D721Med (cell line): ENCODE measurements at regions not wholly inside any gene's neighbourhood (a gene's known extent, or its start where the extent isn't known, plus 50 kb on each side); places are given as distances from the start of the nearest gene placed in this dataset.
"Not testable (repeated sequence)": the region's sequence is repeated elsewhere in the genome, so short reads cannot be mapped to it uniquely, and the experiment has no call there.

Experiments used
- DNase-seq: peaks from one replicate; pipeline ENCODE4 v3.0.0; 2011; ENCODE audit warnings: low spot score; ENCODE audit not compliant: insufficient read length
- FAIRE-seq: peaks from 2 replicates; lab custom pipeline; 2011; peaks lifted over from hg19 to GRCh38; lab: Jason Lieb, UNC
- TF ChIP-seq, protein P1 (sequence below): IDR thresholded peaks from 2 replicates; pipeline ENCODE4 v1.5.1; 2012; ENCODE audit warnings: mild to moderate bottlenecking, control low read depth; ENCODE audit not compliant: insufficient read depth; ENCODE audit errors: missing control alignments

DNA sequence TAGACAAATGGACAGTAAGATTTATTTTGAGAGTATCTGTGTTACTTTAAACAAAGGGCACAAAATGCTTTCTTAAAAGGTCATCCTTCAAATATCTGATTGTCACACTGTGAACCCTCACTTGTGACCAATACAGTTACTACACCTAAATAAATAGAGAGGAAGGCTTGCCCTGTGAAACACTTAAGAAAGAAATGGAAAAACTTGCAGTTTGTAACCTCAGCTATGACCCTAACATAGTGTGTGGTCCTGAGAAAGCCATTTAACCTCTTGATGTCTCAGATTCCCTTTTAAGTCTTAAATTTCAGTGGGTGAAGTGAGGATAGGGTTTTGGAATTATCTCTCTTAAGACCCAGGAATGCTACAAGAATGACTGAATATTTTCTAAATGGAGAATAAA is 126.7 kb upstream of the SLC27A6 start:
- TF ChIP-seq, protein P1, sequence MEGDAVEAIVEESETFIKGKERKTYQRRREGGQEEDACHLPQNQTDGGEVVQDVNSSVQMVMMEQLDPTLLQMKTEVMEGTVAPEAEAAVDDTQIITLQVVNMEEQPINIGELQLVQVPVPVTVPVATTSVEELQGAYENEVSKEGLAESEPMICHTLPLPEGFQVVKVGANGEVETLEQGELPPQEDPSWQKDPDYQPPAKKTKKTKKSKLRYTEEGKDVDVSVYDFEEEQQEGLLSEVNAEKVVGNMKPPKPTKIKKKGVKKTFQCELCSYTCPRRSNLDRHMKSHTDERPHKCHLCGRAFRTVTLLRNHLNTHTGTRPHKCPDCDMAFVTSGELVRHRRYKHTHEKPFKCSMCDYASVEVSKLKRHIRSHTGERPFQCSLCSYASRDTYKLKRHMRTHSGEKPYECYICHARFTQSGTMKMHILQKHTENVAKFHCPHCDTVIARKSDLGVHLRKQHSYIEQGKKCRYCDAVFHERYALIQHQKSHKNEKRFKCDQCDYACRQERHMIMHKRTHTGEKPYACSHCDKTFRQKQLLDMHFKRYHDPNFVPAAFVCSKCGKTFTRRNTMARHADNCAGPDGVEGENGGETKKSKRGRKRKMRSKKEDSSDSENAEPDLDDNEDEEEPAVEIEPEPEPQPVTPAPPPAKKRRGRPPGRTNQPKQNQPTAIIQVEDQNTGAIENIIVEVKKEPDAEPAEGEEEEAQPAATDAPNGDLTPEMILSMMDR, result no peak
- FAIRE-seq (no peak), DNase-seq (no peak)

DNA sequence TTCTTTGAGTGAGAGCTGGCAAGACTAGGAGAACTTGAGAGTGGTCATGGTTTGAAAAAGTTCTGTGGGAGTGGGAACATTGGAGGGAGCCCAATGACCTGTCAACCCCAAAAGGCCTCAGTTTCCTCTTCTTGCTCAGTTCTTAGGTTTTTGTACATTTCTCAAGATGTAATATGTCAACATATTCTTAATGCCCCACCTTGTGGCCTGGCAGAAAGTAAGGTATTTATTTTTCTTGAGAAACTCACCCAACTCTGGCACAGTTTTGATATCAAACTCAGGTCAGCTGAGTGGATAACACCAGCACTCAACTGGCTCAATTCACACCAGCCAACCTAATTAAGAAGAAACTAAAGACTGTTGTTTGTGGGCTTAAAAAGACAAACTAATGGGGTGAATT is 123.0 kb upstream of the SLC27A6 start:
- DNase-seq, result no peak
- TF ChIP-seq, protein P1, result no peak
- no peak for FAIRE-seq

DNA sequence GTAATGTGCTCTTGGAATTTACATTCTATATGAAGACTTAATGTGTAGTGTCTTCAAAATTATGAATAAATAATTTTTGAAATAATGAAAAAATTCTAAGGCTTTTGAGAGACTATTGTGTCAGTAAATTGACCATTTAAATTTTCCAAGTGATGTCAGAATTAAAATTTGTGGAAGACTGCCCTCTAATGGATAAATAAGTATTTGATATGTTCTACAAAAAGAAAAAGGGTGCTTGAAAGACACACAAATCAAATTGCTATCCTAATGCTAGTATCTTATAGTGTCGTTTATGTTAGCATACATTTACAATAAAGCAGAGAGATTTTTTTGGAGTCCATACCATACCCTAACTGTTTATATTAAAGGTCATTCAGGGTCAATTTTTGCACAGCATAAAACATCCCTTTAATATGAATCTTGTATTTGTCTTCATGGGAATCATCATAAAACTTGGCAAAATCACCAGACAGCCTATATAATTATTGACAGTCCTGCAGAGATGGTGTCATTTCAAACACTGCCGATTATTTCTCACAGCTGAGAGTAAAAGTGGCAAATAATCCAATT is 120.8 kb upstream of the SLC27A6 start:
- TF ChIP-seq, protein P1, result peak; percentile 45
- FAIRE-seq (peak; percentile 82), DNase-seq (no peak)

DNA sequence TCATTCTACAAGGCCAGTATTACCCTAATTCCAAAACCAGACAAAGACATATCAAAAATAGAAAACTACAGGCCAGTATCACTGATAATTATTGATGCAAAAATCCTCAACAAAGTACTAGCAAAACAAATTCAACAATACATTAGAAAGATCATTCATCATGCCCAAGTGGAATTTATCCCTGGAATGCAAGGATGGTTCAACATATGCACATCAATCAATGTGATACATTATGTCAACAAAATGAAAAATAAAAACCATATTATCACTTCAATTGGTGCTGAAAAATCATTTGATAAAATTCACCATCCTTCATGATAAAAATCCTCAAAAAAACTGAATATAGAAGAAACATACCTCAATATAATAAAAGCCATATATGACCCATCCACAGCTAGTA is 115.2 kb upstream of the SLC27A6 start:
- DNase-seq (no peak), FAIRE-seq (no peak)
- TF ChIP-seq, protein P1, result no peak

DNA sequence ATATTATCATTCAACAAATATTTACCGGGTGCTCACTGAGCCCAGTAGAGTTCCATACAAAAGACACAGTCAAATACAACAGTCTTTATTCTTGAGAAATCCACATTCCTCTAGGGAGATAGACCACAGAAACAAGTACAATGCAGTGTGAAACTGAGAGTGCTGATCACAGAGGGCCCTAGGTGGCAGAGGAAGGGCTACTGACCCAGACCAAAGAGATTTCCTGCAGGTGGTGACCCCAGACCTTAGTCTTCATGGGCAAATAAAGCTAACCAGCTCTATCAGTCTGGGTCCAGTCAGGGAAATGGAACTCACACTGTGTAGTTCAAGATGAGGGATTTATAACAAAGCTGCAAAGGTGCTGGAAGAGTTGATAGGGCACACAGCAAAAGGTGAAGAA is 110.4 kb upstream of the SLC27A6 start:
- FAIRE-seq (no peak), DNase-seq (no peak)
- TF ChIP-seq, protein P1, result no peak

DNA sequence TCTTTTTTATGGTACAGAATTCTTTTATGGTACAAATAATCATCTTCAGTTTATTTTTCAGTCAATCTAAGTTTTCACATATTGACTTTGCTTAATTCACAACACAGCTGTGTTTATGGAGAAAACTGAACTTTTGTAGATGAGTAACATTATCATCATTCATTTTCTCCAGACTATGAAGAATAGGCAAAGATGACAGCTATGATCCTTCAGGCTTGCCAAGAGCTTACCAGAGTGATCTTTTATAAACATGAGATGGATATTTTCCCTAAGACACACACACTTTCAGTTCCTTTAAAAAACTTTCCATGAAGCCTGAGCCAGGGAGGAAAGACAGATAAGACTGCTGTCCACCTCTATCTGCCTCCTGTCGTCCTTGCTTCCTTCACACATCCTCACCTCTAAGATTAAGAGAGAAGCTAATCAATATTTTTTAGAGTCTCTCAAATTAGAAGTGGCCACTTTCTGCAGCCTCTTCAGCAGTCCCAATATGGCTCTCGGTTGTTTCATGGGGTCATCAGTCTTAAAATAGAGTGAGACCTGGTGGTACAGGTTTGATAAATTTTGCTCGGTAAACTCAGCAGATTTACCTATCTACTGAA is 108.1 kb upstream of the SLC27A6 start:
- FAIRE-seq (no peak), DNase-seq (no peak)
- TF ChIP-seq, protein P1, result no peak

DNA sequence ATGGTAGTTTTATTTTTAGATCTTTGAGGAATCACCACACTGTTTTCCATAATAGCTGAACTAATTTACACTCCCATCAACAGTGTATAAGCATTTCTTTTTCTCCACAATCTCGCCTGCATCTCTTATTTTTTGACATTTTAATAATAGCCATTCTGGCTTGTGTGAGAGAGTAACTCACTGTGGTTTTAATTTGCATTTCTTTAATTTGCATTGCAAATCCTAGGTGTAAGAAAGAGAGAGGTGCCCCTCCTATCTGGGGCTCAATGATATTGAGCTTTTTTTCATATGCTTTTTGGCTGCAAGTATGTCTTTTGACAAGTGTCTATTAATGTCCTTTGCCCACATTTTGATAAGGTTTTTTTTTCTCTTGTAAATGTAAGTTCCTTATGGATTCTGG is 106.3 kb upstream of the SLC27A6 start:
- FAIRE-seq (no peak), DNase-seq (no peak)
- TF ChIP-seq, protein P1, result no peak

DNA sequence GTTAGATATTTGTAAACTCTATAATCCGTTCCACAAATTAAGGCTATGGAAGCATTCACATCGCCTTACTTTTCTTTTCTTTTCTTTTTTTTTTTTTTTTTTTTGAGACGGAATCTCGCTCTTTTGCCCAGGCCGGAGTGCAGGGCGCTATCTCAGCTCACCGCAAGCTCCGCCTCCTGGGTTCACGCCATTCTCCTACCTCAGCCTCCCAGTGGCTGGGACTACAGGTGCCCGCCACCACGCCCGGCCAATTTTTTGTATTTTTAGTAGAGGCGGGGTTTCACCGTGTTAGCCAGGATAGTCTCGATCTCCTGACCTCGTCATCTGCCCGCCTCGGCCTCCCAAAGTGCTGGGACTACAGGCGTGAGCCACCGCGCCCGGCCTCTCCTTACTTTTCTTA is 104.1 kb upstream of the SLC27A6 start:
- FAIRE-seq, DNase-seq: not testable (repeated sequence)
